GM12865 (cell line): ENCODE measurements at regions not wholly inside any gene's neighbourhood (a gene's known extent, or its start where the extent isn't known, plus 50 kb on each side); places are given as distances from the start of the nearest gene placed in this dataset.

ENCODE experiments used
- DNase-seq: peaks from one replicate; pipeline ENCODE4 v3.0.0; 2010; ENCODE audit warnings: low read depth
- H3K4me3 ChIP-seq: 2 replicates; pipeline ENCODE4 v1.5.1; 2011; ENCODE audit warnings: mild to moderate bottlenecking, low read depth, low read length, control low read depth
- TF ChIP-seq, protein P1 (sequence below): IDR thresholded peaks from 2 replicates; pipeline ENCODE4 v1.5.1; 2011; ENCODE audit warnings: low read length, control low read depth, low read depth, inconsistent platforms; ENCODE audit not compliant: insufficient read depth; ENCODE audit errors: missing control alignments

DNA sequence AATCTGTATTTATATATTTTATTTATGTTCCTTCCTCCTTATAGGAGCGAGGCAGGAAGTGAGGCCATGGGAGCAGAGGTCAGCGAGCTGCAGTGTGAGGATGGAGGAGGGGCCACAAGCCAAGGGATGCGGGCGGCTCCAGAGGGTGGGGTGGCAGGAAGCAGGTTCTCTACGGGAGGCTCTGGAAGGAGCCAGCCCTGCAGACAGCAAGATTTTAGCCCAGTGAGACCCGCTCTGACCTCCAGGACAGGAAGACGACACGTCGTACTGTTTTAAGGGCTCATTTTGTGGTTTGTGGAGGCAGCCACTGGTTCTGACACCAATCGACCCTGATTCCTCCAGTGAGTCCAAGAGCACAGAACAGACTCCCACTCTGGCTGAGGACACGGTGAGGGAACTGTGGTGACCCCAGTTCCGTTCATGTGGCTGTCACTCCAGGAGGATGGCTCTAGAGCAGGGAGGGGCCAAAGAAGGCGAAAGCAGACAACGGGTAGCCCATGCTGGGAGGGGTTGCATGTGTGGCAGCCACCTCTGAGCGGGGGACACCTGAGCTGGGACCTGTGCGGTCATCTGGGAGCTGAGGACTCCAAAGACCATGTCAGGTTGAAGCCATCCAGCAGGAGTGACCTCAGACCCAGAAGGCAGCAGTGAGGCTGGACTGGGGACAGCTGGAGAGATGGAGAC is 100.1 kb upstream of the BHLHE23 start:
- DNase-seq, result no peak
- TF ChIP-seq, protein P1, sequence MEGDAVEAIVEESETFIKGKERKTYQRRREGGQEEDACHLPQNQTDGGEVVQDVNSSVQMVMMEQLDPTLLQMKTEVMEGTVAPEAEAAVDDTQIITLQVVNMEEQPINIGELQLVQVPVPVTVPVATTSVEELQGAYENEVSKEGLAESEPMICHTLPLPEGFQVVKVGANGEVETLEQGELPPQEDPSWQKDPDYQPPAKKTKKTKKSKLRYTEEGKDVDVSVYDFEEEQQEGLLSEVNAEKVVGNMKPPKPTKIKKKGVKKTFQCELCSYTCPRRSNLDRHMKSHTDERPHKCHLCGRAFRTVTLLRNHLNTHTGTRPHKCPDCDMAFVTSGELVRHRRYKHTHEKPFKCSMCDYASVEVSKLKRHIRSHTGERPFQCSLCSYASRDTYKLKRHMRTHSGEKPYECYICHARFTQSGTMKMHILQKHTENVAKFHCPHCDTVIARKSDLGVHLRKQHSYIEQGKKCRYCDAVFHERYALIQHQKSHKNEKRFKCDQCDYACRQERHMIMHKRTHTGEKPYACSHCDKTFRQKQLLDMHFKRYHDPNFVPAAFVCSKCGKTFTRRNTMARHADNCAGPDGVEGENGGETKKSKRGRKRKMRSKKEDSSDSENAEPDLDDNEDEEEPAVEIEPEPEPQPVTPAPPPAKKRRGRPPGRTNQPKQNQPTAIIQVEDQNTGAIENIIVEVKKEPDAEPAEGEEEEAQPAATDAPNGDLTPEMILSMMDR, result no peak
- H3K4me3 ChIP-seq, result no peak overlapping the region

DNA sequence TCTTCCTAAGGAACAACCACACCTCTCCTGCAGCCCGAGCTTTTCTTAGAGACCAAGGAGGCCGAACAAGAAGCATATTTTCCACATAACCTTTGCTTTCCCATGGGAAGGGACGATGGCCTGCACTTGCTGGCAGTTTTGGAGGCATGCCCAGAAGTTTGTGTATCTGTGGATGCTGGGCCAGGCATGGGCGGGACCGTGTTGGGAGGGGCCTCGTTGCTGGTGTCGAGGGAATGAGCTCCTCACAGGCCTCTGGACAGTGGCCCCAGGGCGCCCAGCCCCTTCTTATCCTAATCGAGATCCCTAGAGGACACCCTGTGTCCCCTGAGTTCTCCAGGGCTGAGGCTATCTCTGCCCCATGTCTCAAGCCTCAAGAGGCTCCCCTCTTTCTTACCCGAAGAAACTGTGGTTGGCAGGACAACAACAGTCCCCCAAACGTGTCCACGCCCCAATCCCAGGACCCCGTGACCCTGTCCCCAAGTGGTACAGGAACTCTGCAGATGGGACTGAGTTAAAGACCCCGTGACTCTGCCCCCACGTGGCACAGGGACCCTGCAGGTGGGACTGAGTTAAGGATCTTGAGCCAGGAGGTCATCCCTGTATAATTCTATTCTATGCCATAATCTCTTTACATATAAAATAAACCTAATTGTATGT is 99.5 kb upstream of the BHLHE23 start:
- no peak for DNase-seq

DNA sequence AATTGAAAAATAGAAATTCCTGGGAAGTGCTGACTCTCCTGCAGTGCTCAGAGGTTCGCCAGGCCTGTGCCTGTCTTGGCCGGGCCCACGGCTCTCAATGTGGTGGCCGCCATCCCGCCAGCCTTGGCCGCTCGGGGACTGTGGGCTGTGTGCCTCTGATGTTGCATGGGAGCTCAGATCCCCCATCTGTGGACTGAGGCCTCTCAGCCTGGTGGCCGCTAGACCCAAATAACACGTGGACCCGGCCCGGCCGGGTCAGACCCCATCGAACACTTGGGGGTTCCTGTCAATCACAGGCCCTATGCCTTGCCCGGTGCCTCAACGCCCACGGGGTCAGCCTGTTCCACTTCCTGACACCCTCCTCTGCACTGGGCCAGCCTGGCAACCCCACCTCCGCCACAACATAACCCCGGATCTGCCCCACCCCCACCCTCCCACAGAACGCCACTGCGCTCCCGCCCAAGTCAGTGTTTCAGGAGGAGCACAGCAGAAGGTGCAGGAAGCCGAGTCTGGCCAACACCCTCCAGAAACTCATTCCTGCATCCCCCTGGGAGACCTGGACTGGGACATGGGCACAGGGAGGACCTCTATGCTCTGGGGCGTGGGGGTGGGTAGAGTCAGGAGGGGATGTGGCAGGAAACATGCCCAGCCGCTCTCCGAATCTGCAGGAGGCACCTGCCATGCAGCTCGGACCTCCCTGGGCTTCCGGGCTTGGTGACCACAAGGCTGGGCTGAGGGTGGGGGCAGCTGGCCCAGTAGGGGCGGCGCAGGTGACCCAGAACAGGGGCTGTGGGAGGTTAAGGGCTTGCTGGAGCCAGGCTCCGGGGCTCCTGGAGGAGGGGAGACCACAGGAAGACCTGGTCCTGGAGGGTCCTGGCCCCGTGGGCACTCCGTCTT is 98.7 kb upstream of the BHLHE23 start:
- DNase-seq, result no peak

More for the DNA sequence above, 99.5 kb upstream of the BHLHE23 start:
- H3K4me3 ChIP-seq, result no peak overlapping the region
- TF ChIP-seq, protein P1, result no peak

DNA sequence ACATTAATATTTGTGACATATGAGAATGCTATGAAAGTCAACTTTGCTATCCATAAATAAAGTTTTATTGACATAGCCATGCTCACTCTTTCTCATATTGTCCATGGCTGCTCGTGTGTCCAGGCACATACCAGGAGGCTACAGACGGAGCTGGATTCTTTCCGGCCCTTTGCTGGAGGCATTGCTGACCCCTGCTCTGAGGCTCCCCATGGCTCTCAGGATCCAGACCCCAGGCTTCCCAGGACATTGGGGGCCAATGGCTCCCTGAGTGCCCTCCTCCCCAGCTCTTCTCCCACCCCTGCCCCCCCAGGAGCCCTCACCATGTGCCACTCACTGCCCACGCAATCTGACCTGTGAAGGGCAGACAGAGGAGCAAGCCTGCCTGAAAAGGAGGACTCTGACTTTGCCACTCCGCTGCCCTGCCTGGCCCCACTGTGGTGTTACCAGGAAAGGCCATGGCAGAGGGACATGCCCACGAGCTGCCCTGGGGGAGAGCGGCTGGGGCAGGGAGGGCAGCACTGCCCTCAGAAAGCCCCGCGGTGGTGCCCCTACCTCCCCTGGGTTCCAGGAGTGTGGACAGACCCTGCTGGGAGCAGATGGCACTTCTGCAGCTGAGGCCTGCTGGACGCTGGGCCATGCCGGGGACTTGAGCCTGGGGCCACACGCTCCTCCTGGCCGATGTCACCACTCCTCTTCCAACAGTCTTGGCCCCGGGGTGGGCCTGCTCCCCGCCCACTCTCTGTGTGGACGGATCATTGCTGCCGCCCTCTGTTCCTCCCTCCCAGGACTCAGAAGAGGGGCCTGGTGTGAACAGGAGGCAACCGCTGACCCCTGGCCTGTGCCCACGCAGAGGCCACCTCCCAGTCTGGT is 97.8 kb upstream of the BHLHE23 start:
- TF ChIP-seq, protein P1, result no peak
- DNase-seq, result no peak
- no peak overlapping the region for H3K4me3 ChIP-seq

More for the DNA sequence above, 98.7 kb upstream of the BHLHE23 start:
- H3K4me3 ChIP-seq, result no peak overlapping the region
- TF ChIP-seq, protein P1, result no peak

DNA sequence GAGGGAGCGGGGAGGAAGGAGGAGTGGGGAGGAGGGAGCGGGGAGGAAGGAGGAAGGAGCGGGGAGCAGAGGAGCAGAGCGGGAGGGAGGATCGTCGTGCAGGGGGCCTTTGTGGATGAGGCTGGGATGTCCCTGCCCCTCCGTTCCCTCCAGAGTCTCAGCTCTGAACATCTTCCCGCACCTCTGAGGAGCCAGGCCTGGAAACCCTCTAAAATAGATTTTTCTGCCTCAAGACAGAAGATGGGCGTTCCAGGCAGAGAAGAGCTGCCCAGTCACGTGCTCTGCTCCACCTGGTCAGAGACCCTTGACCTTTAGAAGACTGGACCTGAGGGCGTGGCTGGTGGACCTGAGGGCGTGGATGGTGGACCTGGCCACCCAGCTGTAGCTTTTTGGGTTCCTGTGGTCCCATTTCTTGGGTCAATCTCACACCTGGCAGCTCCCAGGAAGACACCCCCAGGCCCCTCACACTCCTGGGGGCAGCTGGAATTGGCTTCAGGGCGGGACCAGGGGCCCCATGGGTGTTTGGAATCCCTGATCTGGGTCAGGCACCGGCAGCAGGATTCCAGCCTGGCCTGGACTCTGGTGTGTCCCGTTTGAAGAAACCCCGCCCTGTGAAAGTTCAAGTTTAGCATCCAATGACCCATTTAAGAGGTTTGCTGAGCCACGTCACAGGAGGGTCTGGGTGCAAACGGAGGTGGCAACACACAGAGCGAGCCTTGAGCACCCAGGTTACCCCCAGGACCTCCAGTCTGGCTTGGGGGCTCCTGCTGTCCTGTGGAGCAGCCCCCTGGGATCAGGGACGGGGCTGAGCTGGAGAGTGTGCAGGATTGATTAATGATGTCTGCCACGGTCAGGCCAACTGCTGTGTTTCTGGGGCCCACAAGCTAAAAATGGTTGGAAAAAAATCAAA is 96.9 kb upstream of the BHLHE23 start:
- no peak overlapping the region for H3K4me3 ChIP-seq
- DNase-seq, result no peak
- TF ChIP-seq, protein P1, result no peak
